A673 (cell line): ENCODE measurements at regions not wholly inside any gene's neighbourhood (a gene's known extent, or its start where the extent isn't known, plus 50 kb on each side); places are given as distances from the start of the nearest gene placed in this dataset.

ENCODE experiments used
- BruUV-seq: library from RNA; stranded (reverse); fragments of 400-500 nt; replicated peaks from 2 replicates; lab custom pipeline; 2021; lab: Mats Ljungman, UMichigan
- CTCF ChIA-PET: fragments of 300-600 bp; sonication (Branson Sonifier 250); formaldehyde crosslinking; loops from one replicate; lab custom pipeline; 2022; ENCODE audit warnings: antibody characterized with exemption; lab: Charles Lee
- POLR2A ChIA-PET: fragments of 300-600 bp; sonication (Branson Sonifier 250); formaldehyde crosslinking; loops from one replicate; lab custom pipeline; 2022; ENCODE audit warnings: antibody characterized with exemption; ENCODE audit not compliant: low non-redundant PET; lab: Charles Lee
- DNase-seq: peaks from one replicate; pipeline ENCODE4 v3.0.0-alpha.2; 2015; ENCODE audit warnings: low spot score
- H3K27ac ChIP-seq: fragments of 200-600 bp; sonication (generic); 2 replicates; pipeline ENCODE4 v1.5.1; 2016; ENCODE audit warnings: mixed run types, low read depth, mild to moderate bottlenecking, mixed read lengths, antibody characterized with exemption, low read length; ENCODE audit not compliant: poor library complexity, severe bottlenecking
- H3K27me3 ChIP-seq: fragments of 200-600 bp; sonication (generic); replicated peaks from 2 replicates; pipeline ENCODE4 v1.6.1; 2017; ENCODE audit warnings: mixed run types, low read depth, mild to moderate bottlenecking, mixed read lengths, antibody characterized with exemption, low read length; ENCODE audit not compliant: insufficient read depth, poor library complexity
- H3K36me3 ChIP-seq: fragments of 200-600 bp; sonication (generic); 2 replicates; pipeline ENCODE4 v1.6.1; 2016; ENCODE audit warnings: mixed run types, mild to moderate bottlenecking, mixed read lengths, antibody characterized with exemption, low read length; ENCODE audit not compliant: insufficient read depth, poor library complexity, severe bottlenecking
- H3K4me1 ChIP-seq: fragments of 200-600 bp; sonication (generic); 2 replicates; pipeline ENCODE4 v1.6.1; 2017; ENCODE audit warnings: mixed run types, mild to moderate bottlenecking, mixed read lengths, antibody characterized with exemption, low read length; ENCODE audit not compliant: insufficient read depth, poor library complexity, severe bottlenecking
- H3K4me3 ChIP-seq: fragments of 200-600 bp; sonication (generic); 2 replicates; pipeline ENCODE4 v1.5.1; 2016; ENCODE audit warnings: low read depth, mixed run types, mild to moderate bottlenecking, mixed read lengths, low read length; ENCODE audit not compliant: poor library complexity, severe bottlenecking
- H3K9me3 ChIP-seq: fragments of 200-600 bp; sonication (generic); 2 replicates; pipeline ENCODE4 v1.6.1; 2016; ENCODE audit warnings: mixed run types, low read depth, mild to moderate bottlenecking, mixed read lengths, antibody characterized with exemption, low read length; ENCODE audit not compliant: poor library complexity, severe bottlenecking
- EZH2 ChIP-seq: fragments of 200-600 bp; sonication (generic); IDR thresholded peaks from 2 replicates; pipeline ENCODE4 v1.6.1; 2017; ENCODE audit warnings: borderline replicate concordance, low read depth, mild to moderate bottlenecking, mixed read lengths, antibody characterized with exemption, low read length; ENCODE audit not compliant: poor library complexity, severe bottlenecking
- intact Hi-C: fragments of 100-400 bp; cut with micrococcal nuclease; formaldehyde crosslinking; loops from one replicate; pipeline ENCODE4 v1.10.0; 2022; ENCODE audit not compliant: unreplicated experiment
- TF ChIP-seq, protein P1 (sequence below): fragments of 300-800, 200-600 bp; sonication (generic); conservative IDR thresholded peaks from 2 replicates; pipeline ENCODE4 v1.5.1; 2017; ENCODE audit warnings: low read depth, mild to moderate bottlenecking, antibody characterized with exemption, low read length, moderate library complexity, mixed read lengths

DNA sequence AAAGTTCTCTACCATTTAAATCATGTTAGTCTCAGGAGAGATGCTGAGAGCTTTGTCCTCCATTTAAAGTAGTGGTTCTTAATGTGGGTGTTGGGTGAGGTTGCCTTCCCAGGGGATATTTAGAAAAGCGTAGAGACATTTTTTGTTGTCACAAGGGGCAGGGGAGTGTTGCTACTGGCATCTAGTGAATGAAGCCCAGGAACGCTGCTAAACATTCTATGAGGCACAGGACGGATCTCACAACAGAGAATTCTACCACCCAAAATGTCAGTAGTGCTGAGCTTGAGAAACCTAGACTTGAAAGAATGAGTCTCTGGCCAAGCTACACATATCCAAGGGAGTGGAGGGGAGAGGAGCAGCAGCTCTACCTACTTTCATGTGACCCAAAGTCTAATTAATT lies 60.7 kb upstream of the CTNNB1 start:
- no TSS peak for BruUV-seq
- Histone ChIP-seq H3K36me3 (no peaks in the 10 kb centered on the region), H3K9me3 (no peaks in the 10 kb centered on the region), H3K4me3 (no peak overlapping the region), H3K4me1 (no peaks in the 10 kb centered on the region), H3K27ac (no peak overlapping the region), H3K27me3 (no peaks in the 10 kb centered on the region)
- POLR2A ChIA-PET = no interaction called here
- no peak for DNase-seq
- TF ChIP-seq, protein P1, sequence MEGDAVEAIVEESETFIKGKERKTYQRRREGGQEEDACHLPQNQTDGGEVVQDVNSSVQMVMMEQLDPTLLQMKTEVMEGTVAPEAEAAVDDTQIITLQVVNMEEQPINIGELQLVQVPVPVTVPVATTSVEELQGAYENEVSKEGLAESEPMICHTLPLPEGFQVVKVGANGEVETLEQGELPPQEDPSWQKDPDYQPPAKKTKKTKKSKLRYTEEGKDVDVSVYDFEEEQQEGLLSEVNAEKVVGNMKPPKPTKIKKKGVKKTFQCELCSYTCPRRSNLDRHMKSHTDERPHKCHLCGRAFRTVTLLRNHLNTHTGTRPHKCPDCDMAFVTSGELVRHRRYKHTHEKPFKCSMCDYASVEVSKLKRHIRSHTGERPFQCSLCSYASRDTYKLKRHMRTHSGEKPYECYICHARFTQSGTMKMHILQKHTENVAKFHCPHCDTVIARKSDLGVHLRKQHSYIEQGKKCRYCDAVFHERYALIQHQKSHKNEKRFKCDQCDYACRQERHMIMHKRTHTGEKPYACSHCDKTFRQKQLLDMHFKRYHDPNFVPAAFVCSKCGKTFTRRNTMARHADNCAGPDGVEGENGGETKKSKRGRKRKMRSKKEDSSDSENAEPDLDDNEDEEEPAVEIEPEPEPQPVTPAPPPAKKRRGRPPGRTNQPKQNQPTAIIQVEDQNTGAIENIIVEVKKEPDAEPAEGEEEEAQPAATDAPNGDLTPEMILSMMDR = no peak
- TF ChIP-seq EZH2 = no peak
- intact Hi-C loops = no loop called here
- CTCF ChIA-PET = no interaction called here

GRCh38 chr3:41140242-41140641 lies 59.1 kb upstream of the CTNNB1 start:
- intact Hi-C loops = no loop called here
- Histone ChIP-seq H3K9me3 (no peaks in the 10 kb centered on the region), H3K27ac (no peak overlapping the region), H3K36me3 (no peaks in the 10 kb centered on the region), H3K4me3 (no peak overlapping the region), H3K4me1 (no peaks in the 10 kb centered on the region), H3K27me3 (no peaks in the 10 kb centered on the region)
- DNase-seq = no peak
- BruUV-seq = no TSS peak
- ChIA-PET POLR2A (no interaction called here), CTCF (no interaction called here)
- no peak for TF ChIP-seq EZH2
- TF ChIP-seq, protein P1 = no peak

DNA sequence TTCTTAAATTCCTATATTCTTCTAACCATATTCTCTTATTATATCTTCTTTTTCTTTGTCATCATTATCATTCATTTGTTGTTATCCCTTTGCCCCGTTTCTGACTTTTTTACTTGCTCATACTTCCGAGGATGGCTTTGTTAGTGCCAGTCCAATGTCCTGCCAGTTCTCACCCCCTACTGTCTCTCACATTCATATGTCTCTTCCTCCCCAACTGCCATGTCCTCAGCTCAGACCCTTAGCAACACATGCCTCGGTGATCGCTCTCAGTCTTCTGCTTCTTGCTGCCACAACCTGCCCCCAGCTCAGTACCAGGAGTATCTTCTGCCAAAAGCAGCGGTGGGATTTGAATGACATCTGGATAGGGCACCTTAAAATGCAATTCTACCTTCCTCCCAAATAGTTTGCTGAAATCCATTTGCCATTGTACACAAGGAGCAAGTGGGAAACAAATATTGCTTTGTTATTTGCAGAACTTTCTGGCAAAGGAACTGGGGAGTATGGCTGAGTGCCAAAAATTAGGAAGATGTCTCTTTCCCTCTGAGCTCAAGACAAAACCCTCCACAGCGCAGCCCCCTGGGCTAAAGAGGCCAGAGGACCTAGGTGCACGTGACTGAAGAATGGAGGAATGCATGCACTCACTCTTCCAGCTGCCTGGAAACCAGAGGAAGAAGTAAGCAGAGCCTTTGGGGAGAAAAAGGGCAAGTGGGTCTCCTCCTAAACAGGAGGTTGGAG lies 57.7 kb upstream of the CTNNB1 start:
- intact Hi-C loops = no loop called here
- H3K9me3 ChIP-seq = no peaks in the 10 kb centered on the region
- no peak overlapping the region for H3K4me3 ChIP-seq
- H3K27ac ChIP-seq = no peak overlapping the region
- no peaks in the 10 kb centered on the region for H3K4me1 ChIP-seq
- BruUV-seq = no TSS peak
- no peaks in the 10 kb centered on the region for H3K36me3 ChIP-seq
- POLR2A ChIA-PET = no interaction called here
- CTCF ChIA-PET = no interaction called here
- H3K27me3 ChIP-seq = no peaks in the 10 kb centered on the region
- DNase-seq = no peak
- TF ChIP-seq, protein P1 = no peak
- TF ChIP-seq EZH2 = no peak
